ENCODE measurements at regions not wholly inside any gene's neighbourhood (a gene's known extent, or its start where the extent isn't known, plus 50 kb on each side); places are given as distances from the start of the nearest gene placed in this dataset.

DNA sequence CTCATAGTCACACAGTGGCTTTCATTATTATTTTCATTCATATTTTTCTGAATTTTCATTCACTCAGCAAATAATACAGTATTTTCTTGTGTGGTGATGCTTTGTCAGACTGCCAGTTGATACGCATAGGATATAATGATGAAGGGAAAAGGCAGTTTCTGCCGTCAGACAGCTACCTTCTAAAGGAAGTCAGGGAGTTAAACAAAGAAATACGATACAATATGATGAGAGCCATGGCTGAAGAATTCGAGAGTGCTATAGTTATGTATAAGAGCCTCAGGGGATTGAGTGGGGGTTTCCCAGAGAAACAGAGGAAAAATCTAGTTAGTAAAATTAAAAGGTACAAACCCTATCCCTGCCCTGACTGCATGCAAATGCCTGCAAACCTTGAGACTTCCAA, 479.1 kb downstream of the OLFM4 start:
- H3K27me3 Mint-ChIP-seq (ENCODE audit: insufficient read depth): no peaks in the 10 kb centered on the region
- no peak overlapping the region for H3K27ac ChIP-seq (ENCODE audit: low read depth, low read length)
- no peaks in the 10 kb centered on the region for H3K4me1 Mint-ChIP-seq
- no peak overlapping the region for H3K4me3 ChIP-seq (ENCODE audit: low read length)
- 61 to 75% methylated on average over 4 of the region's 4 CpGs for WGBS, 2 experiments (ENCODE audit: insufficient coverage in 1 of 2, insufficient read length in 1 of 2)
- TF ChIP-seq, protein P1, sequence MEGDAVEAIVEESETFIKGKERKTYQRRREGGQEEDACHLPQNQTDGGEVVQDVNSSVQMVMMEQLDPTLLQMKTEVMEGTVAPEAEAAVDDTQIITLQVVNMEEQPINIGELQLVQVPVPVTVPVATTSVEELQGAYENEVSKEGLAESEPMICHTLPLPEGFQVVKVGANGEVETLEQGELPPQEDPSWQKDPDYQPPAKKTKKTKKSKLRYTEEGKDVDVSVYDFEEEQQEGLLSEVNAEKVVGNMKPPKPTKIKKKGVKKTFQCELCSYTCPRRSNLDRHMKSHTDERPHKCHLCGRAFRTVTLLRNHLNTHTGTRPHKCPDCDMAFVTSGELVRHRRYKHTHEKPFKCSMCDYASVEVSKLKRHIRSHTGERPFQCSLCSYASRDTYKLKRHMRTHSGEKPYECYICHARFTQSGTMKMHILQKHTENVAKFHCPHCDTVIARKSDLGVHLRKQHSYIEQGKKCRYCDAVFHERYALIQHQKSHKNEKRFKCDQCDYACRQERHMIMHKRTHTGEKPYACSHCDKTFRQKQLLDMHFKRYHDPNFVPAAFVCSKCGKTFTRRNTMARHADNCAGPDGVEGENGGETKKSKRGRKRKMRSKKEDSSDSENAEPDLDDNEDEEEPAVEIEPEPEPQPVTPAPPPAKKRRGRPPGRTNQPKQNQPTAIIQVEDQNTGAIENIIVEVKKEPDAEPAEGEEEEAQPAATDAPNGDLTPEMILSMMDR (conservative IDR thresholded peaks at IDR 0.05): no peak
- no peak overlapping the region for H3K4me3 Mint-ChIP-seq
- H3K9me3 Mint-ChIP-seq: no peaks in the 10 kb centered on the region
- no peak for DNase-seq
- no peaks in the 10 kb centered on the region for H3K4me1 ChIP-seq (ENCODE audit: control insufficient read depth, insufficient read depth, low read length)
- H3K36me3 ChIP-seq (ENCODE audit: control insufficient read depth, insufficient read depth, low read length): no peaks in the 10 kb centered on the region
- no peak overlapping the region for H3K9ac ChIP-seq (ENCODE audit: extremely low read depth, low read length, poor library complexity, severe bottlenecking)
- H3K27ac Mint-ChIP-seq: no peak overlapping the region
- H3K9me3 ChIP-seq (ENCODE audit: control insufficient read depth, low read length): no peaks in the 10 kb centered on the region
- H3K27me3 ChIP-seq (ENCODE audit: control insufficient read depth, insufficient read depth, low read length, poor library complexity, severe bottlenecking): peaks cover 4% of the 10 kb centered on the region
- no peaks in the 10 kb centered on the region for H3K36me3 Mint-ChIP-seq (ENCODE audit: low read depth)

DNA sequence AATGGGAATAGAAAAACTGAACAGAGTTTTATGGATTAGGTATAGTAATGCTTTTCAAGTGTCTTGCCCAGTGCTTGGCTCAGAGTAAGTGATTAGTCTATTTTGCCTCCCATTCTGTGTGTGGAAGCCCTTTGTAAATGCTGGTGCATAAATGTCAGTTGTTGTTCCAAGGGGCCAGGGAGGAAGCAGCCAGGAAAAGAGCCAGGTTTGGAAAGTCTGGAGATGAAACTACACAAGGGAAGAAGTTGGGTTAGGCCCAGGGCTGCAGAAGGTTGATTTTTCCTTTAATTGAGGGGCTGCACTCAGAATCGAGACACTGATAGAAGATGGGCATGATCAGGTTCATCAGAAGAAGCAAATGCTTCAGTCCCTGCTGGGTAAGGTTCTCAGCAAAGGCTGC, 484.0 kb downstream of the OLFM4 start:
- H3K36me3 Mint-ChIP-seq (ENCODE audit: low read depth): no peaks in the 10 kb centered on the region
- whole genome bisulfite sequencing, 2 experiments (ENCODE audit: insufficient coverage in 1 of 2, insufficient read length in 1 of 2): 76 to 89% methylated on average over 1 of the region's 1 CpG

GRCh38 chr13:53513226-53513625, 484.6 kb downstream of the OLFM4 start:
- Mint-ChIP-seq H3K36me3 (ENCODE audit: low read depth) (no peaks in the 10 kb centered on the region), H3K9me3 (no peaks in the 10 kb centered on the region), H3K27ac (no peak overlapping the region), H3K4me1 (peaks cover 4% of the 10 kb centered on the region), H3K4me3 (no peak overlapping the region), H3K27me3 (ENCODE audit: insufficient read depth) (no peaks in the 10 kb centered on the region)
- no peak overlapping the region for H3K9ac ChIP-seq (ENCODE audit: extremely low read depth, low read length, poor library complexity, severe bottlenecking)
- H3K27me3 ChIP-seq (ENCODE audit: control insufficient read depth, insufficient read depth, low read length, poor library complexity, severe bottlenecking): peaks cover 4% of the 10 kb centered on the region
- no peak for DNase-seq
- no peaks in the 10 kb centered on the region for H3K4me1 ChIP-seq (ENCODE audit: control insufficient read depth, insufficient read depth, low read length)
- WGBS, 2 experiments (ENCODE audit: insufficient coverage in 1 of 2, insufficient read length in 1 of 2): 88 to 91% methylated on average over 3 to 4 of the region's 4 CpGs
- TF ChIP-seq, protein P1 (conservative IDR thresholded peaks at IDR 0.05): no peak
- no peak overlapping the region for H3K4me3 ChIP-seq (ENCODE audit: low read length)
- H3K27ac ChIP-seq (ENCODE audit: low read depth, low read length): no peak overlapping the region
- no peaks in the 10 kb centered on the region for H3K36me3 ChIP-seq (ENCODE audit: control insufficient read depth, insufficient read depth, low read length)
- no peaks in the 10 kb centered on the region for H3K9me3 ChIP-seq (ENCODE audit: control insufficient read depth, low read length)

More for the DNA sequence above, 484.0 kb downstream of the OLFM4 start:
- no peaks in the 10 kb centered on the region for H3K27me3 Mint-ChIP-seq (ENCODE audit: insufficient read depth)
- Histone ChIP-seq H3K9me3 (ENCODE audit: control insufficient read depth, low read length) (no peaks in the 10 kb centered on the region), H3K36me3 (ENCODE audit: control insufficient read depth, insufficient read depth, low read length) (no peaks in the 10 kb centered on the region), H3K4me3 (ENCODE audit: low read length) (no peak overlapping the region), H3K27ac (ENCODE audit: low read depth, low read length) (no peak overlapping the region), H3K27me3 (ENCODE audit: control insufficient read depth, insufficient read depth, low read length, poor library complexity, severe bottlenecking) (peaks cover 4% of the 10 kb centered on the region), H3K9ac (ENCODE audit: extremely low read depth, low read length, poor library complexity, severe bottlenecking) (no peak overlapping the region), H3K4me1 (ENCODE audit: control insufficient read depth, insufficient read depth, low read length) (no peaks in the 10 kb centered on the region)
- no peak overlapping the region for H3K27ac Mint-ChIP-seq
- DNase-seq: no peak
- TF ChIP-seq, protein P1 (conservative IDR thresholded peaks at IDR 0.05): no peak
- H3K4me1 Mint-ChIP-seq: peaks cover 4% of the 10 kb centered on the region
- H3K4me3 Mint-ChIP-seq: no peak overlapping the region
- H3K9me3 Mint-ChIP-seq: no peaks in the 10 kb centered on the region
